Large intestine (tissue), 3 donors: ENCODE measurements at regions not wholly inside any gene's neighbourhood (a gene's known extent, or its start where the extent isn't known, plus 50 kb on each side); places are given as distances from the start of the nearest gene placed in this dataset.

ENCODE experiments used
- DNase-seq, 2 donors: peaks; one replicate each; pipeline versions ENCODE4 v3.0.0 to v3.0.0-alpha.2; 2013
- H3K27ac ChIP-seq: one replicate; pipeline ENCODE4 v1.5.1; 2013; ENCODE audit warnings: low read length
- H3K27me3 ChIP-seq: 2 replicates; pipeline ENCODE4 v1.6.1; 2013; ENCODE audit warnings: low read length; ENCODE audit not compliant: control insufficient read depth, insufficient read depth
- H3K36me3 ChIP-seq: 2 replicates; pipeline ENCODE4 v1.6.1; 2013; ENCODE audit warnings: low read length; ENCODE audit not compliant: control insufficient read depth, insufficient read depth
- H3K4me1 ChIP-seq: one replicate; pipeline ENCODE4 v1.6.1; 2013; ENCODE audit warnings: low read length; ENCODE audit not compliant: control insufficient read depth, insufficient read depth
- H3K4me3 ChIP-seq: one replicate; pipeline ENCODE4 v1.5.1; 2013; ENCODE audit warnings: low read length
- H3K9me3 ChIP-seq: one replicate; pipeline ENCODE4 v1.6.1; 2013; ENCODE audit warnings: mild to moderate bottlenecking, low read depth, low read length, moderate library complexity; ENCODE audit not compliant: control insufficient read depth
- WGBS: methylation state at CpG from one replicate; pipeline ENCODE4 v1.1.5; 2013; ENCODE audit warnings: low lambda C conversion rate; ENCODE audit not compliant: insufficient coverage; 5-methylcytosine and 5-hydroxymethylcytosine counted together

GRCh38 chr15:77784361-77785292 is 151.9 kb upstream of the LINGO1 start:
- H3K4me1 ChIP-seq, result no peaks in the 10 kb centered on the region
- DNase-seq, result no peak
- WGBS, result 80% methylated on average over 1 of the region's 11 CpGs

GRCh38 chr15:77783636-77784035 is 150.9 kb upstream of the LINGO1 start:
- Histone ChIP-seq H3K36me3 (no peaks in the 10 kb centered on the region), H3K4me1 (no peaks in the 10 kb centered on the region), H3K27ac (no peak overlapping the region), H3K9me3 (no peaks in the 10 kb centered on the region), H3K4me3 (no peak overlapping the region), H3K27me3 (peaks cover 6% of the 10 kb centered on the region)
- no CpG with 5 or more reads among the region's 10 CpGs for WGBS
- DNase-seq, result no peak

More at GRCh38 chr15:77784361-77785292, 151.9 kb upstream of the LINGO1 start:
- no peak overlapping the region for H3K27ac ChIP-seq
- no peaks in the 10 kb centered on the region for H3K9me3 ChIP-seq
- H3K27me3 ChIP-seq, result peaks cover 6% of the 10 kb centered on the region
- no peaks in the 10 kb centered on the region for H3K36me3 ChIP-seq
- no peak overlapping the region for H3K4me3 ChIP-seq

- H3K36me3 ChIP-seq, result no peaks in the 10 kb centered on the region
- no peaks in the 10 kb centered on the region for H3K4me1 ChIP-seq
- DNase-seq, result no peak
- H3K9me3 ChIP-seq, result no peaks in the 10 kb centered on the region
- no peak overlapping the region for H3K27ac ChIP-seq
- 60% methylated on average over 1 of the region's 4 CpGs for WGBS
- H3K27me3 ChIP-seq, result peaks cover 6% of the 10 kb centered on the region
- H3K4me3 ChIP-seq, result no peak overlapping the region
Measured at GRCh38 chr15:77782691-77783090, 150.0 kb upstream of the LINGO1 start.

DNA sequence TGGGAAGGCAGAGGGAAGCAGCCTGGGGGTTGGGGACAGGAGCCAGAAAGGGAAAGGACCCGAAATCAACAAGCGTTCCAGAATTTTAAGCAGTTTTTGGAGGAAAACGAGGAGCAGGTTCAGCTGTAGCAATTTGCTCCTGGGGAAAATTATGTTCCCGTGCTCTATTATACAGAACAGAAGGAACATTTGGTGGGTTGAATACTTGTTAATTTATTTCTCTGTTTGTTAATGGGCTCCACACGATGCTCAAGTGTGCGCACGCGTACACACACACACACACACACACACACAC is 149.2 kb upstream of the LINGO1 start:
- no peaks in the 10 kb centered on the region for H3K4me1 ChIP-seq
- H3K4me3 ChIP-seq, result no peak overlapping the region
- no peaks in the 10 kb centered on the region for H3K36me3 ChIP-seq
- no peak for DNase-seq
- no peaks in the 10 kb centered on the region for H3K9me3 ChIP-seq
- peaks cover 6% of the 10 kb centered on the region for H3K27me3 ChIP-seq
- WGBS, result no CpG with 5 or more reads among the region's 8 CpGs
- H3K27ac ChIP-seq, result no peak overlapping the region

- WGBS, result no CpG with 5 or more reads among the region's 16 CpGs
Measured at GRCh38 chr15:77781151-77781945, 148.6 kb upstream of the LINGO1 start.

GRCh38 chr15:77778802-77779201 is 146.1 kb upstream of the LINGO1 start:
- Histone ChIP-seq H3K27me3 (no peaks in the 10 kb centered on the region), H3K9me3 (no peaks in the 10 kb centered on the region), H3K36me3 (no peaks in the 10 kb centered on the region), H3K4me1 (no peaks in the 10 kb centered on the region), H3K27ac (no peak overlapping the region), H3K4me3 (no peak overlapping the region)
- no peak for DNase-seq
- 100% methylated on average over 1 of the region's 5 CpGs for WGBS

More at GRCh38 chr15:77781151-77781945, 148.6 kb upstream of the LINGO1 start:
- H3K36me3 ChIP-seq, result no peaks in the 10 kb centered on the region
- DNase-seq, result no peak
- no peaks in the 10 kb centered on the region for H3K9me3 ChIP-seq
- H3K4me1 ChIP-seq, result no peaks in the 10 kb centered on the region
- no peak overlapping the region for H3K4me3 ChIP-seq
- H3K27me3 ChIP-seq, result peaks cover 4% of the 10 kb centered on the region
- no peak overlapping the region for H3K27ac ChIP-seq

- no CpG with 5 or more reads among the region's 10 CpGs for WGBS
- no peak overlapping the region for H3K4me3 ChIP-seq
- no peaks in the 10 kb centered on the region for H3K27me3 ChIP-seq
- DNase-seq, result no peak
- no peaks in the 10 kb centered on the region for H3K9me3 ChIP-seq
- H3K4me1 ChIP-seq, result no peaks in the 10 kb centered on the region
- no peak overlapping the region for H3K27ac ChIP-seq
- no peaks in the 10 kb centered on the region for H3K36me3 ChIP-seq
Measured at GRCh38 chr15:77775837-77776236, 143.1 kb upstream of the LINGO1 start.

- no peak overlapping the region for H3K4me3 ChIP-seq
- H3K27me3 ChIP-seq, result no peaks in the 10 kb centered on the region
- H3K4me1 ChIP-seq, result no peaks in the 10 kb centered on the region
- no peak overlapping the region for H3K27ac ChIP-seq
- WGBS, result no CpG with 5 or more reads among the region's 7 CpGs
- H3K36me3 ChIP-seq, result no peaks in the 10 kb centered on the region
- H3K9me3 ChIP-seq, result no peaks in the 10 kb centered on the region
- no peak for DNase-seq
Measured at GRCh38 chr15:77775373-77775772, 142.7 kb upstream of the LINGO1 start.

DNA sequence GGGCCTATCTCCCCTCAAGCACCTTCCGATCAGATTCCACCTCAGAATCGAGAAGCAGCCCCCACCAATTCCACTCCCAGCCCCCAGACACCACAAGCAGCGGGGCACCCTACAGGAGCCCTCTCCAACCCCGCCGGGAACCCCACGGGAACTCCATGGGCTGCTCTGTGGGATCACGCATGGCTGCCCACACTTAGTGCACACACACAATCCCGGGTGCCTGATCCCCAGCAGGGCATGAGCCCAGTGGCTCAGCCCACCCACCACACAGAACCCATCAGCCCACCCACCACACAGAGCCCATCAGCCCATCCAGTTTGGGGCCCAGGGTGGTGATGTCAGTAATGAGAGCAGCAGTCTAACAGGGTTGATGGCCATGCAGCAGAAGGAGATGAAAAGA is 141.6 kb upstream of the LINGO1 start:
- no peaks in the 10 kb centered on the region for H3K36me3 ChIP-seq
- H3K4me1 ChIP-seq, result no peaks in the 10 kb centered on the region
- H3K27me3 ChIP-seq, result peaks cover 2% of the 10 kb centered on the region
- no peak overlapping the region for H3K4me3 ChIP-seq
- H3K27ac ChIP-seq, result no peak overlapping the region
- no CpG with 5 or more reads among the region's 8 CpGs for WGBS
- no peak for DNase-seq
- H3K9me3 ChIP-seq, result no peaks in the 10 kb centered on the region

DNA sequence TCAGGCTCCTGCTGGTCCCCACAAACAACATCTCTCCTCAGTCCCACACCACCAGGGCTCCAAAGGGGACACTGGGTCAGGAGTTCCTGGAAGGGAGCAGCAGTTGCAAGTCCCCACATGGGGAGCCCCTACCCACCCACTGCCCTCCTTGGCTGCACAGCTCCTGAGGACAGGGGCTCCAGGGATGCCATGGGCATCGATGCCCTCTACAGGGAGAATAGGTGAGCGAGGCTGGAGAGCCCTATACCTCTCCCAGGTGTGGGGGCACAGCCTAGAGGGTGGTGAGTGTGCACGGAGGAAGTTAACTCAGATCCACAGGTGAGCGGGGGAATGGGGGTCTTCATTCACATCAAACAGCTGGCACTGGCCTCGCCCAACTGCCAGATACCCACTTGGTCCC is 141.2 kb upstream of the LINGO1 start:
- Histone ChIP-seq H3K36me3 (no peaks in the 10 kb centered on the region), H3K4me1 (no peaks in the 10 kb centered on the region), H3K4me3 (no peak overlapping the region), H3K9me3 (no peaks in the 10 kb centered on the region), H3K27me3 (peaks cover 5% of the 10 kb centered on the region), H3K27ac (no peak overlapping the region)
- no CpG with 5 or more reads among the region's 5 CpGs for WGBS
- no peak for DNase-seq
